ENCODE measurements at regions not wholly inside any gene's neighbourhood (a gene's known extent, or its start where the extent isn't known, plus 50 kb on each side); places are given as distances from the start of the nearest gene placed in this dataset.

- TF ChIP-seq POLR2A (IDR thresholded peaks at IDR 0.05; ENCODE audit: low read length) = no peak
- no peak for TF ChIP-seq GATA1 (IDR thresholded peaks at IDR 0.05; ENCODE audit: low read depth, low read length)
These were observed 259.9 kb downstream of the GJA1 start for GRCh38 chr6:121695329-121695728.

All from erythroblast (primary cell).